SU-DHL-6 (cell line): ENCODE measurements at regions not wholly inside any gene's neighbourhood (a gene's known extent, or its start where the extent isn't known, plus 50 kb on each side); places are given as distances from the start of the nearest gene placed in this dataset.

Experiments
- H2AFZ ChIP-seq: fragments of 200-600 bp; sonication (generic); 2 replicates; pipeline ENCODE4 v1.6.1; 2014; ENCODE audit warnings: low read depth, mild to moderate bottlenecking, moderate library complexity, mixed read lengths, antibody characterized with exemption, low read length; ENCODE audit not compliant: severe bottlenecking
- H3F3A ChIP-seq: fragments of 200-600 bp; shearing (Covaris generic); 2 replicates; pipeline ENCODE4 v1.6.0; 2016; ENCODE audit warnings: antibody characterized with exemption, mild to moderate bottlenecking; ENCODE audit not compliant: insufficient read depth
- H3K27ac ChIP-seq: fragments of 200-600 bp; sonication (generic); 2 replicates; pipeline ENCODE4 v1.5.1; 2016; ENCODE audit warnings: low read depth, mild to moderate bottlenecking, low read length, moderate library complexity, mixed read lengths
- H3K27me3 ChIP-seq: fragments of 200-600 bp; sonication (generic), shearing (Covaris generic); 2 replicates; pipeline ENCODE4 v1.6.0; 2014; ENCODE audit warnings: mild to moderate bottlenecking, low read length
- H3K36me3 ChIP-seq: fragments of 200-600 bp; sonication (generic); 2 replicates; pipeline ENCODE4 v1.6.1; 2014; ENCODE audit warnings: mild to moderate bottlenecking, low read length, mixed read lengths
- H3K4me2 ChIP-seq: fragments of 300-600, 200-600 bp; shearing (Covaris generic), sonication (generic); 2 replicates; pipeline ENCODE4 v1.6.0; 2014; ENCODE audit warnings: low read length, low read depth, mild to moderate bottlenecking; ENCODE audit not compliant: poor library complexity, severe bottlenecking
- H3K4me3 ChIP-seq: fragments of 200-600 bp; sonication (generic); 2 replicates; pipeline ENCODE4 v1.5.1; 2014; ENCODE audit warnings: antibody characterized with exemption, low read length, mild to moderate bottlenecking, mixed read lengths; ENCODE audit not compliant: insufficient read depth, poor library complexity, severe bottlenecking
- H3K79me2 ChIP-seq: fragments of 200-600 bp; sonication (generic); 2 replicates; pipeline ENCODE4 v1.6.1; 2014; ENCODE audit warnings: mild to moderate bottlenecking, low read length, moderate library complexity; ENCODE audit not compliant: insufficient read depth
- H3K9ac ChIP-seq: fragments of 200-600 bp; sonication (generic); 2 replicates; pipeline ENCODE4 v1.7.0; 2014; ENCODE audit warnings: mild to moderate bottlenecking, low read length
- H3K9me2 ChIP-seq: fragments of 200-600 bp; sonication (generic); replicated peaks from 2 replicates; pipeline ENCODE4 v1.6.1; 2014; ENCODE audit warnings: low read length; ENCODE audit not compliant: insufficient read depth
- H3K9me3 ChIP-seq: fragments of 200-600 bp; sonication (generic); 2 replicates; pipeline ENCODE4 v1.6.1; 2014; ENCODE audit warnings: low read length, mixed read lengths; ENCODE audit not compliant: insufficient read depth
- H4K20me1 ChIP-seq: fragments of 200-600 bp; sonication (generic); 2 replicates; pipeline ENCODE4 v1.6.1; 2014; ENCODE audit warnings: low read depth, mild to moderate bottlenecking, antibody characterized with exemption, low read length, moderate library complexity, mixed read lengths
- EZH2phosphoT487 ChIP-seq: fragments of 200-600 bp; sonication (generic), shearing (Covaris generic); conservative IDR thresholded peaks from 2 replicates; pipeline ENCODE4 v1.6.1; 2018; ENCODE audit warnings: mild to moderate bottlenecking, antibody characterized with exemption, low read length, moderate library complexity, mixed read lengths
- TF ChIP-seq, protein P1 (sequence below): fragments of 200-600 bp; sonication (generic); IDR thresholded peaks from one replicate; pipeline ENCODE4 v1.5.1; 2017; ENCODE audit warnings: antibody characterized with exemption, mild to moderate bottlenecking, low read length, moderate library complexity; ENCODE audit not compliant: insufficient read depth, poor library complexity, severe bottlenecking

GRCh38 chr10:124155781-124156435 lies 62.5 kb upstream of the CHST15 start:
- Histone ChIP-seq H2AFZ (no peak overlapping the region), H3F3A (no peaks in the 10 kb centered on the region), H3K79me2 (no peaks in the 10 kb centered on the region), H3K4me3 (no peak overlapping the region), H3K9ac (no peak overlapping the region), H3K9me3 (no peaks in the 10 kb centered on the region), H4K20me1 (no peaks in the 10 kb centered on the region), H3K4me2 (no peak overlapping the region), H3K27ac (no peak overlapping the region), H3K27me3 (no peaks in the 10 kb centered on the region), H3K9me2 (no peaks in the 10 kb centered on the region), H3K36me3 (no peaks in the 10 kb centered on the region)
- TF ChIP-seq EZH2phosphoT487 = no peak
- TF ChIP-seq, protein P1, sequence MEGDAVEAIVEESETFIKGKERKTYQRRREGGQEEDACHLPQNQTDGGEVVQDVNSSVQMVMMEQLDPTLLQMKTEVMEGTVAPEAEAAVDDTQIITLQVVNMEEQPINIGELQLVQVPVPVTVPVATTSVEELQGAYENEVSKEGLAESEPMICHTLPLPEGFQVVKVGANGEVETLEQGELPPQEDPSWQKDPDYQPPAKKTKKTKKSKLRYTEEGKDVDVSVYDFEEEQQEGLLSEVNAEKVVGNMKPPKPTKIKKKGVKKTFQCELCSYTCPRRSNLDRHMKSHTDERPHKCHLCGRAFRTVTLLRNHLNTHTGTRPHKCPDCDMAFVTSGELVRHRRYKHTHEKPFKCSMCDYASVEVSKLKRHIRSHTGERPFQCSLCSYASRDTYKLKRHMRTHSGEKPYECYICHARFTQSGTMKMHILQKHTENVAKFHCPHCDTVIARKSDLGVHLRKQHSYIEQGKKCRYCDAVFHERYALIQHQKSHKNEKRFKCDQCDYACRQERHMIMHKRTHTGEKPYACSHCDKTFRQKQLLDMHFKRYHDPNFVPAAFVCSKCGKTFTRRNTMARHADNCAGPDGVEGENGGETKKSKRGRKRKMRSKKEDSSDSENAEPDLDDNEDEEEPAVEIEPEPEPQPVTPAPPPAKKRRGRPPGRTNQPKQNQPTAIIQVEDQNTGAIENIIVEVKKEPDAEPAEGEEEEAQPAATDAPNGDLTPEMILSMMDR = no peak

DNA sequence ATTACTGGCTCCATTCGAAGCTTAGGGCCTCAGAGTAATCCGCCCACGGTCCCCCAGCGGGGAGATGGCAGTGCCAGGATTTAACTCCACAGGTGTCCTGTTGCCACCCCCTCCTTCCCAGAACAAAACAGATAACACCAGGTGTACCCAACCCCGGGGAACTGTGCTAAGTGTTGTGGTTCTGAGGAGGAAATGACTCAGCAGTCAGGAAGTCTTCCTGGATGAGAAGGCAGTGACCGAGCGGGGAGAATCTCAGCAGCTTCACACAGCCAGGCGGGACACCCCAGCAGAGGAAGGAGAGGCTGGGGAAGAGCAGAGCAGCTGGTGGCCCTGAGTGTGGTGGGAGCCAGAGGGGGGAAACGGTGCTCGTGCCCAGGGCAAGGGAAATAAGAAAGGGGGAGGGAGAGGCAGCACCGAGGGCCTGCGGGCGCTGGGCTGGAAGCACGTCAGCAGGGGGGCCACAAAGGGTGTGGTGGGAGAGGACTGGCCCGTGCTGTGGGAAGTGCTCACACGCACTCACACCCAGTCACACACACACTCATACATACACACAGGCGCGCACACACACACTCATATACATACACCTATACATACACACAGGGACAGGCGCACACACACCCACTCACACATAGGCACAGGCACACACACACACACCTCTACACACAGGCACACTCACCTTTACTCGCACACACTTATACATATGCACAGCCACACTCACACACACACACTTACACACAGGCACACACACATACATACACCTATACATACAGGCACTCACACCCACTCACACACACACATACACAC lies 59.8 kb upstream of the CHST15 start:
- Histone ChIP-seq H3K9me3 (no peaks in the 10 kb centered on the region), H4K20me1 (no peaks in the 10 kb centered on the region), H3K27ac (no peak overlapping the region), H3K9ac (peak overlapping the region; percentile 10; the same call in 1 of the 2 replicates), H3K4me3 (no peak overlapping the region), H3K4me2 (peak overlapping the region; percentile 22), H3K27me3 (no peaks in the 10 kb centered on the region), H3K9me2 (no peaks in the 10 kb centered on the region), H3K79me2 (no peaks in the 10 kb centered on the region), H3F3A (no peaks in the 10 kb centered on the region), H3K36me3 (no peaks in the 10 kb centered on the region), H2AFZ (no peak overlapping the region)
- no peak for TF ChIP-seq EZH2phosphoT487
- TF ChIP-seq, protein P1 = no peak

DNA sequence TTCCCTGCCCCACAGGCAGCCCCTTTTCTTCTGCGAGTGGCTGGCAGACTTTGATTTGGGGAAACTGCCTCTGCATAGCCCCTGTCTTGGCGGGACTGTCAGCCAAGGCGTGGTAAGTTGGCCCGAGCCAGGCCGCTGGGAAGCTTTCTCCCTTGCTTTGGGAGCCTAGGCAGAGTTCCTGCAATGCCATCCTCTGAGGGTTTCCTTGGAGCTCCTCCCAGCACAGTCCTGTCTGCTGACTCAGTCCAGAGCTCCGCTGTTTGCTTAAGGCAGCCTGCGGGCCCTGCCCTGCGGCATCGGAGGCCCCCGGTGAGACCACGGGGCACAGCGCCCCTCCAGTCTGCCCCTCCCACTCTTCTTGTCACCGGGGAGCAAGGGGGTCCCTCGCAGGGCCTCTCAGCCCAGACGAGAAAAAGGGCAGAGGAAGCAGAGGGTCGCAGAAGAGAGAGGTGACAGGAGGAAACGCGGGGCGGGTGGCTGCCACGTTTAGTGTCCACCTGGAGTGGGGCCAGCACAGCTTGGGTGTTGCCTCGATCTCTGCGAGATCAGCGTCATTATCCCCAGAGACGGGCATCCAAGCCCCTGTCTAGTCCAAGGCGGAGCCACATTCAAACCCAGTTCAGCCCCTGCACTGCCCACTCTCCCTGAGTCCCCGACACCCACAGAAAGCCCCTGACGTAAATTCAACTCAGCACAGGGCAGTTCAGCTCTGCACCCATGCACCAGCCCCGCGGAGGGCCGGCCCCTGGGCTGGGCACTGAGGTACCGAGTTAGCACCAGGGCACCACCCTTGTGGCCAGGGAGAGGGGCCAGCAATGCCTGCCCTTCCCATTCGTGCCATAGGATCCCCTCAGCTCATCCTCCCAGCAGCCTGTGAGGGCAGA lies 59.0 kb upstream of the CHST15 start:
- Histone ChIP-seq H3K27ac (no peak overlapping the region), H3K9me3 (no peaks in the 10 kb centered on the region), H3K79me2 (no peaks in the 10 kb centered on the region), H3K9ac (no peak overlapping the region; the same call in 1 of the 2 replicates), H3K36me3 (no peaks in the 10 kb centered on the region), H4K20me1 (no peaks in the 10 kb centered on the region), H3K4me2 (no peak overlapping the region), H3K9me2 (no peaks in the 10 kb centered on the region), H3K4me3 (no peak overlapping the region), H3K27me3 (no peaks in the 10 kb centered on the region), H3F3A (no peaks in the 10 kb centered on the region), H2AFZ (no peak overlapping the region)
- TF ChIP-seq, protein P1 = no peak
- no peak for TF ChIP-seq EZH2phosphoT487
